ENCODE measurements at regions not wholly inside any gene's neighbourhood (a gene's known extent, or its start where the extent isn't known, plus 50 kb on each side); places are given as distances from the start of the nearest gene placed in this dataset.

DNA sequence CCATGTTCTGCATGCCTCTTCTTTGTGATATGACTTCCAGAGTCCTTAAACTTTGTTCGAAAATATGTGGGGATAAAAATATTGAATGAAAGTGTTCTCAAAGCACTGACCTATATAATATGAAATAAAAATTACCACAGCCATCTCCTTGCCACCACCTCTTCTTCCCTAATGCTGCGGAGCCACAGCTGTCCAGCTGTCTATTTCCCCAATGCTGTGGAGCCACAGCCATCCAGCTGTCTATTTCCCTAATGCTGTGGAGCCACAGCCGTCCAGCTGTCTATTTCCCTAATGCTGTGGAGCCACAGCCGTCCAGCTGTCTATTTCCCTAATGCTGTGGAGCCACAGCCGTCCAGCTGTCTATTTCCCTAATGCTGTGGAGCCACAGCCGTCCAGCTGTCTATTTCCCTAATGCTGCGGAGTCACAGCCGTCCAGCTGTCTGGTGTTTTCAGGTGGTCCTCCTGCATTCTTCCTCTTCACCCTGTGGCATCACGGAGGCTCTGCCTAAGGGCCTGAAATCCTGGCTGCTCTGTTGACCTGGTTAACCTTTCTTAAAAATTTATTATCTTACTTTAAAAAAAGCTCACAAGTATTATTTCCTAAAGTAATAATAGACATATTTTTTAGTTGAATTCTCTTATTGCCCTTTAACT lies 266.1 kb upstream of the MEX3C start:
- Histone ChIP-seq H3K79me2 (ENCODE audit: insufficient read depth, low read length) (no peaks in the 10 kb centered on the region), H3K4ac (ENCODE audit: low read depth, low read length) (no peak overlapping the region), H2BK5ac (ENCODE audit: insufficient read length, low read length) (no peak overlapping the region), H3K27me3 (ENCODE audit: insufficient read depth, low read length) (no peaks in the 10 kb centered on the region), H3K79me1 (ENCODE audit: insufficient read depth, low read depth, low read length, poor library complexity, severe bottlenecking) (no peaks in the 10 kb centered on the region), H3T11ph (ENCODE audit: low read length) (no peak overlapping the region), H4K5ac (ENCODE audit: insufficient read length, low read depth, low read length) (no peak overlapping the region), H3K23ac (ENCODE audit: insufficient read length, low read depth, low read length) (no peak overlapping the region), H3K4me2 (ENCODE audit: insufficient read depth, insufficient read length, low read length) (no peak overlapping the region), H3K27ac (ENCODE audit: insufficient read length, low read depth, low read length) (no peak overlapping the region), H2BK20ac (ENCODE audit: low read depth, low read length, poor library complexity, severe bottlenecking) (no peak overlapping the region), H4K20me1 (ENCODE audit: control insufficient read depth, insufficient read depth, insufficient read length) (no peaks in the 10 kb centered on the region), H2AK5ac (ENCODE audit: insufficient read length, low read length) (no peak overlapping the region), H3K9ac (ENCODE audit: extremely low read depth, insufficient read length, low read length) (no peak overlapping the region), H3K18ac (ENCODE audit: insufficient read length, low read depth, low read length) (no peak overlapping the region), H4K8ac (replicated peaks; ENCODE audit: insufficient read length, low read depth, low read length) (no peak overlapping the region), H3K23me2 (ENCODE audit: insufficient read length, low read depth, low read length, poor library complexity, severe bottlenecking) (no peaks in the 10 kb centered on the region), H3K4me1 (ENCODE audit: insufficient read depth, low read length) (peaks cover 2% of the 10 kb centered on the region; the same call in 1 of the 2 replicates), H3K14ac (ENCODE audit: insufficient read depth, low read length) (no peak overlapping the region), H2BK15ac (ENCODE audit: low read depth, low read length) (no peak overlapping the region), H3K56ac (ENCODE audit: insufficient read length, low read depth, low read length) (no peak overlapping the region), H2BK12ac (ENCODE audit: insufficient read length, low read depth, low read length) (no peak overlapping the region), H2AFZ (ENCODE audit: low read length) (no peak overlapping the region), H2BK120ac (ENCODE audit: low read depth, low read length, poor library complexity, severe bottlenecking) (no peak overlapping the region), H4K91ac (ENCODE audit: insufficient read length, low read depth, low read length) (no peak overlapping the region), H3K9me3 (ENCODE audit: control insufficient read depth, low read depth, low read length) (no peaks in the 10 kb centered on the region)
- TF ChIP-seq CTCF (conservative IDR thresholded peaks at IDR 0.05), result no peak
- no CpG with 5 or more reads among the region's 9 CpGs for WGBS (ENCODE audit: extremely low coverage, insufficient read length, low lambda C conversion rate)
- H3K4me1 Mint-ChIP-seq, result peaks cover 22 to 24% of the 10 kb centered on the region in 2 experiments
- peaks cover 3% of the 10 kb centered on the region in 2 experiments; a peak in 3 of 5 replicates for H3K9me3 Mint-ChIP-seq
- peaks cover 0 to 5% (median 3%) of the 10 kb centered on the region in 3 experiments; a peak in 5 of 7 replicates for H3K36me3 Mint-ChIP-seq (ENCODE audit: insufficient read depth in 1 of 3, low read depth in 3 of 3)
- DNase-seq, result no peak
- no peak overlapping the region for H3K27ac Mint-ChIP-seq
- H3K27me3 Mint-ChIP-seq (ENCODE audit: low read depth), result no peaks in the 10 kb centered on the region
- no peak overlapping the region for H3K4me3 Mint-ChIP-seq
